ENCODE measurements at regions not wholly inside any gene's neighbourhood (a gene's known extent, or its start where the extent isn't known, plus 50 kb on each side); places are given as distances from the start of the nearest gene placed in this dataset.

DNA sequence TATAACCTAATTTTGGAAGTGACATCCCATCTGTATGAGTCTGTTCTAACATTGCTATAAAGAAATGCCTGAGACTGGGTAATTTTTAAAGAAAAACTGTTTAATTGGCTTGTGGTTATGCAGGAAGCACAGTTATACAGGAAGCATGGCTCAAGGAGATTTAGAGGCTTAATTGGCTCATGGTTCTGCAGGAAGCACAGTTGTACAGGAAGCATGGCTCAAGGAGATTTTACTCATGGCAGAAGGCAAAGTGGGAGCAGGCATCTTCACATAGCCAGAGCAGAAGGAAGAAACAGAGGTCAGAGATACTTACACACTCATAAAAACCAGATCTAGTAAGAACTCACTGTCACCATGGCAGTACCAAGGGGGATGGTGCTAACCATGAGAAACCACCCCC is 193.1 kb upstream of the ADAMTS9 start:
- no peak for TF ChIP-seq SP1 (IDR thresholded peaks at IDR 0.05)
- no peak for TF ChIP-seq ELF4 (IDR thresholded peaks at IDR 0.05)
- TF ChIP-seq, protein P1, sequence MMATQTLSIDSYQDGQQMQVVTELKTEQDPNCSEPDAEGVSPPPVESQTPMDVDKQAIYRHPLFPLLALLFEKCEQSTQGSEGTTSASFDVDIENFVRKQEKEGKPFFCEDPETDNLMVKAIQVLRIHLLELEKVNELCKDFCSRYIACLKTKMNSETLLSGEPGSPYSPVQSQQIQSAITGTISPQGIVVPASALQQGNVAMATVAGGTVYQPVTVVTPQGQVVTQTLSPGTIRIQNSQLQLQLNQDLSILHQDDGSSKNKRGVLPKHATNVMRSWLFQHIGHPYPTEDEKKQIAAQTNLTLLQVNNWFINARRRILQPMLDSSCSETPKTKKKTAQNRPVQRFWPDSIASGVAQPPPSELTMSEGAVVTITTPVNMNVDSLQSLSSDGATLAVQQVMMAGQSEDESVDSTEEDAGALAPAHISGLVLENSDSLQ (IDR thresholded peaks at IDR 0.05) = no peak
- no peak for TF ChIP-seq NFRKB (IDR thresholded peaks at IDR 0.05)
- TF ChIP-seq LEF1 (IDR thresholded peaks at IDR 0.05; ENCODE audit: borderline replicate concordance) = no peak
- TF ChIP-seq BHLHE40 (IDR thresholded peaks at IDR 0.05; ENCODE audit: borderline replicate concordance) = no peak
- no peak for TF ChIP-seq HDGF (IDR thresholded peaks at IDR 0.05; ENCODE audit: borderline replicate concordance)
- TF ChIP-seq ZNF384 (IDR thresholded peaks at IDR 0.05) = no peak
- TF ChIP-seq L3MBTL2 (conservative IDR thresholded peaks at IDR 0.05) = no peak
- TF ChIP-seq FOXK2 (IDR thresholded peaks at IDR 0.05) = no peak
- TF ChIP-seq FOXA1 (IDR thresholded peaks at IDR 0.05) = no peak
- TF ChIP-seq TARDBP (IDR thresholded peaks at IDR 0.05) = no peak
- TF ChIP-seq ARNT (IDR thresholded peaks at IDR 0.05) = no peak
- no peak for TF ChIP-seq SUZ12 (IDR thresholded peaks at IDR 0.05)
- TF ChIP-seq FOXM1 (IDR thresholded peaks at IDR 0.05; ENCODE audit: borderline replicate concordance) = no peak
- no peak for TF ChIP-seq CTBP1 (IDR thresholded peaks at IDR 0.05; ENCODE audit: borderline replicate concordance)
- POLR2A ChIA-PET = no interaction called here
- DNase-seq (ENCODE audit: extremely low spot score) = no peak
- CTCF ChIA-PET = no interaction called here

GRCh38 chr3:64878362-64878761 is 190.6 kb upstream of the ADAMTS9 start:
- DNase-seq (ENCODE audit: extremely low spot score) = no peak
- ChIA-PET POLR2A (no interaction called here), CTCF (no interaction called here)
- TF ChIP-seq SP1 (IDR thresholded peaks at IDR 0.05) = no peak
- TF ChIP-seq HDGF (IDR thresholded peaks at IDR 0.05; ENCODE audit: borderline replicate concordance) = no peak
- no peak for TF ChIP-seq NFRKB (IDR thresholded peaks at IDR 0.05)
- TF ChIP-seq FOXK2 (IDR thresholded peaks at IDR 0.05) = no peak
- TF ChIP-seq TARDBP (IDR thresholded peaks at IDR 0.05) = no peak
- no peak for TF ChIP-seq CTBP1 (IDR thresholded peaks at IDR 0.05; ENCODE audit: borderline replicate concordance)
- no peak for TF ChIP-seq ARNT (IDR thresholded peaks at IDR 0.05)
- TF ChIP-seq L3MBTL2 (conservative IDR thresholded peaks at IDR 0.05) = no peak
- TF ChIP-seq FOXA1 (IDR thresholded peaks at IDR 0.05) = no peak
- TF ChIP-seq LEF1 (IDR thresholded peaks at IDR 0.05; ENCODE audit: borderline replicate concordance) = no peak
- no peak for TF ChIP-seq ELF4 (IDR thresholded peaks at IDR 0.05)
- TF ChIP-seq, protein P1 (IDR thresholded peaks at IDR 0.05) = no peak
- no peak for TF ChIP-seq SUZ12 (IDR thresholded peaks at IDR 0.05)
- no peak for TF ChIP-seq BHLHE40 (IDR thresholded peaks at IDR 0.05; ENCODE audit: borderline replicate concordance)

GRCh38 chr3:64873400-64873799 is 185.6 kb upstream of the ADAMTS9 start:
- POLR2A ChIA-PET = no interaction called here
- CTCF ChIA-PET = no interaction called here

DNA sequence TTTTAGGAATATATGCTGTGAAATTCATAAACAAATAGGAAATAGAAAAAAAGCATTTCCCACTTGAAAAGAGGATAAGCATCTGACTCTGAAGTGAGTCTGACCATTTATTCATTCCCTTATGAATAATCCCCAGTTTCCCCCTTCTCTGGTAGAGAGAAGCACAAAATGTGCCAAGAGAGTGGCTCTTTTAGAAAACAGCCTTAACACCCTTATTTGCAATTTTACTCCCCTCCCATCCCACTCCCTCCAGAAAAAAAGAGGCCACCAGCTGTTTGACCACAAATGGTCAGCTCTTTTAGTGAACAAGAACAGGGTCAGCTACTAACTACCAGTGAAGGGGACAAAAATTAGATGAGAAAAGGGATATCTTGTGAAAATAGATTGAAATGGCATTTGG is 184.5 kb upstream of the ADAMTS9 start:
- ChIA-PET POLR2A (no interaction called here), CTCF (no interaction called here)
- no peak for DNase-seq (ENCODE audit: extremely low spot score)
- TF ChIP-seq LEF1 (IDR thresholded peaks at IDR 0.05; ENCODE audit: borderline replicate concordance) = no peak
- TF ChIP-seq BHLHE40 (IDR thresholded peaks at IDR 0.05; ENCODE audit: borderline replicate concordance) = no peak
- TF ChIP-seq SP1 (IDR thresholded peaks at IDR 0.05) = no peak
- TF ChIP-seq, protein P1 (IDR thresholded peaks at IDR 0.05) = no peak
- TF ChIP-seq CTBP1 (IDR thresholded peaks at IDR 0.05; ENCODE audit: borderline replicate concordance) = no peak
- no peak for TF ChIP-seq FOXK2 (IDR thresholded peaks at IDR 0.05)
- no peak for TF ChIP-seq TARDBP (IDR thresholded peaks at IDR 0.05)
- TF ChIP-seq L3MBTL2 (conservative IDR thresholded peaks at IDR 0.05) = no peak
- TF ChIP-seq ELF4 (IDR thresholded peaks at IDR 0.05) = no peak
- TF ChIP-seq ZNF384 (IDR thresholded peaks at IDR 0.05) = no peak
- no peak for TF ChIP-seq NFRKB (IDR thresholded peaks at IDR 0.05)
- no peak for TF ChIP-seq SUZ12 (IDR thresholded peaks at IDR 0.05)
- TF ChIP-seq FOXM1 (IDR thresholded peaks at IDR 0.05; ENCODE audit: borderline replicate concordance) = no peak
- no peak for TF ChIP-seq FOXA1 (IDR thresholded peaks at IDR 0.05)
- TF ChIP-seq HDGF (IDR thresholded peaks at IDR 0.05; ENCODE audit: borderline replicate concordance) = no peak

More at GRCh38 chr3:64873400-64873799, 185.6 kb upstream of the ADAMTS9 start:
- no peak for DNase-seq (ENCODE audit: extremely low spot score)
- TF ChIP-seq ARNT (IDR thresholded peaks at IDR 0.05) (no peak), SP1 (IDR thresholded peaks at IDR 0.05) (no peak), CTBP1 (IDR thresholded peaks at IDR 0.05; ENCODE audit: borderline replicate concordance) (no peak), LEF1 (IDR thresholded peaks at IDR 0.05; ENCODE audit: borderline replicate concordance) (no peak), TARDBP (IDR thresholded peaks at IDR 0.05) (no peak), NFRKB (IDR thresholded peaks at IDR 0.05) (no peak), ZNF384 (IDR thresholded peaks at IDR 0.05) (no peak), HDGF (IDR thresholded peaks at IDR 0.05; ENCODE audit: borderline replicate concordance) (no peak), FOXK2 (IDR thresholded peaks at IDR 0.05) (no peak), SUZ12 (IDR thresholded peaks at IDR 0.05) (no peak), FOXA1 (IDR thresholded peaks at IDR 0.05) (no peak)
- TF ChIP-seq, protein P1 (IDR thresholded peaks at IDR 0.05) = no peak

GRCh38 chr3:64871834-64872249 is 184.0 kb upstream of the ADAMTS9 start:
- DNase-seq (ENCODE audit: extremely low spot score) = no peak
- ChIA-PET CTCF (interaction anchor here (0.8 kb wide), 1 partner anchor 282 kb away, joined by 3 read pairs; no protein-coding TSS in a partner anchor), POLR2A (no interaction called here)
- no peak for TF ChIP-seq ARNT (IDR thresholded peaks at IDR 0.05)
- TF ChIP-seq LEF1 (IDR thresholded peaks at IDR 0.05; ENCODE audit: borderline replicate concordance) = no peak

Data from HEK293T (cell line).